Smooth muscle cell (in vitro differentiated cells): ENCODE measurements at regions not wholly inside any gene's neighbourhood (a gene's known extent, or its start where the extent isn't known, plus 50 kb on each side); places are given as distances from the start of the nearest gene placed in this dataset.
A peak's percentile ranks its signal among the peaks of the same experiment; 100 is the strongest.

ENCODE experiments used
- DNase-seq: peaks from one replicate; lab custom pipeline; 2025; ENCODE audit not compliant: unreplicated experiment; lab: John Stamatoyannopoulos, UW
- H2AFZ ChIP-seq: fragments of 200-600 bp; sonication (generic); 2 replicates; pipeline ENCODE4 v1.6.0; 2016; ENCODE audit warnings: antibody characterized with exemption, low read depth, mild to moderate bottlenecking
- H3F3A ChIP-seq: fragments of 200-600 bp; sonication (generic); 2 replicates; pipeline ENCODE4 v1.6.0; 2017; ENCODE audit warnings: antibody characterized with exemption, low read depth
- H3K27ac ChIP-seq: fragments of 200-600 bp; sonication (generic); 2 replicates; pipeline ENCODE4 v1.5.1; 2016; ENCODE audit warnings: low read depth, mild to moderate bottlenecking
- H3K27me3 ChIP-seq: fragments of 200-600 bp; sonication (generic); 2 replicates; pipeline ENCODE4 v1.6.1; 2016; ENCODE audit warnings: low read depth, mild to moderate bottlenecking
- H3K36me3 ChIP-seq: fragments of 200-600 bp; sonication (generic); 2 replicates; pipeline ENCODE4 v1.5.1; 2016; ENCODE audit warnings: low read depth
- H3K4me1 ChIP-seq: fragments of 200-600 bp; sonication (generic); 2 replicates; pipeline ENCODE4 v1.5.1; 2016; ENCODE audit warnings: low read depth
- H3K4me2 ChIP-seq: fragments of 200-600 bp; sonication (generic); 2 replicates; pipeline ENCODE4 v1.6.0; 2016; ENCODE audit warnings: mild to moderate bottlenecking
- H3K4me3 ChIP-seq: fragments of 200-600 bp; sonication (generic); 2 replicates; pipeline ENCODE4 v1.5.1; 2016; ENCODE audit warnings: mild to moderate bottlenecking
- H3K79me2 ChIP-seq: fragments of 200-600 bp; sonication (generic); 2 replicates; pipeline ENCODE4 v1.6.0; 2016; ENCODE audit warnings: low read depth, mild to moderate bottlenecking
- H3K9ac ChIP-seq: fragments of 200-600 bp; sonication (generic); 2 replicates; pipeline ENCODE4 v1.6.0; 2016; ENCODE audit warnings: low read depth
- H3K9me3 ChIP-seq: fragments of 200-600 bp; sonication (generic); replicated peaks from 2 replicates; pipeline ENCODE4 v1.5.1; 2016; ENCODE audit warnings: low read depth
- H4K20me1 ChIP-seq: fragments of 200-600 bp; sonication (generic); 2 replicates; pipeline ENCODE4 v1.6.0; 2016; ENCODE audit warnings: low read depth
- CTCF ChIP-seq: fragments of 200-600 bp; sonication (generic); IDR thresholded peaks from 2 replicates; pipeline ENCODE4 v1.5.1; 2017; ENCODE audit warnings: borderline replicate concordance, mild to moderate bottlenecking, antibody characterized with exemption; ENCODE audit not compliant: insufficient read depth, poor library complexity, severe bottlenecking
- WGBS: methylation state at CpG from one replicate; pipeline ENCODE4 v1.1.7; 2016; ENCODE audit warnings: low lambda C conversion rate; 5-methylcytosine and 5-hydroxymethylcytosine counted together

- H3K27me3 ChIP-seq = no peaks in the 10 kb centered on the region
- H4K20me1 ChIP-seq = peaks cover 65% of the 10 kb centered on the region
- H3K36me3 ChIP-seq = no peaks in the 10 kb centered on the region
- no peak overlapping the region for H3K4me2 ChIP-seq
- WGBS = 93% methylated on average over 2 of the region's 2 CpGs
- H3K9ac ChIP-seq = no peak overlapping the region
- no peaks in the 10 kb centered on the region for H3F3A ChIP-seq
- peaks cover 93% of the 10 kb centered on the region for H3K79me2 ChIP-seq
- no peak overlapping the region for H3K27ac ChIP-seq
- H3K4me3 ChIP-seq = no peak overlapping the region
- H2AFZ ChIP-seq = no peak overlapping the region
- H3K4me1 ChIP-seq = peaks cover 19% of the 10 kb centered on the region
- TF ChIP-seq CTCF = no peak
- DNase-seq = no peak
- H3K9me3 ChIP-seq = no peaks in the 10 kb centered on the region
These were observed 52.2 kb downstream of the SIPA1L2 start for GRCh38 chr1:232577772-232578171.

- no peak for TF ChIP-seq CTCF
- Histone ChIP-seq H3K9ac (no peak overlapping the region), H3K79me2 (peaks cover 89% of the 10 kb centered on the region), H3K4me2 (no peak overlapping the region), H4K20me1 (peaks cover 52% of the 10 kb centered on the region), H3F3A (no peaks in the 10 kb centered on the region), H3K9me3 (no peaks in the 10 kb centered on the region), H3K27ac (no peak overlapping the region), H3K36me3 (no peaks in the 10 kb centered on the region), H3K4me1 (peaks cover 19% of the 10 kb centered on the region), H2AFZ (no peak overlapping the region), H3K27me3 (no peaks in the 10 kb centered on the region), H3K4me3 (no peak overlapping the region)
- DNase-seq = no peak
- 76% methylated on average over 8 of the region's 8 CpGs for WGBS
These were observed 53.4 kb downstream of the SIPA1L2 start for GRCh38 chr1:232576537-232576936.

- Histone ChIP-seq H3K4me2 (peak overlapping the region; percentile 71), H3K9ac (no peak overlapping the region), H4K20me1 (peaks cover 49% of the 10 kb centered on the region), H3K36me3 (no peaks in the 10 kb centered on the region), H3K79me2 (peaks cover 89% of the 10 kb centered on the region), H3K4me3 (no peak overlapping the region), H3F3A (no peaks in the 10 kb centered on the region), H3K9me3 (no peaks in the 10 kb centered on the region), H2AFZ (no peak overlapping the region), H3K4me1 (peaks cover 19% of the 10 kb centered on the region), H3K27me3 (no peaks in the 10 kb centered on the region), H3K27ac (peak overlapping the region; percentile 53)
- DNase-seq = no peak
- 75% methylated on average over 5 of the region's 5 CpGs for WGBS
- TF ChIP-seq CTCF = no peak
These were observed 54.2 kb downstream of the SIPA1L2 start for GRCh38 chr1:232575763-232576040.

- peak overlapping the region; percentile 4 for H3K9ac ChIP-seq
- no peaks in the 10 kb centered on the region for H3F3A ChIP-seq
- WGBS = 52% methylated on average over 12 of the region's 12 CpGs
- H3K79me2 ChIP-seq = peaks cover 89% of the 10 kb centered on the region
- H2AFZ ChIP-seq = peak overlapping the region; percentile 28
- no peaks in the 10 kb centered on the region for H3K27me3 ChIP-seq
- TF ChIP-seq CTCF = no peak
- H3K4me2 ChIP-seq = peak overlapping the region; percentile 71
- peaks cover 55% of the 10 kb centered on the region for H4K20me1 ChIP-seq
- H3K27ac ChIP-seq = peak overlapping the region; percentile 53
- no peaks in the 10 kb centered on the region for H3K9me3 ChIP-seq
- peaks cover 19% of the 10 kb centered on the region for H3K4me1 ChIP-seq
- no peak for DNase-seq
- peak overlapping the region; percentile 20 for H3K4me3 ChIP-seq
- H3K36me3 ChIP-seq = no peaks in the 10 kb centered on the region
These were observed 54.8 kb downstream of the SIPA1L2 start for GRCh38 chr1:232574889-232575762.
